Islet precursor cell (in vitro differentiated cells): ENCODE measurements at regions not wholly inside any gene's neighbourhood (a gene's known extent, or its start where the extent isn't known, plus 50 kb on each side); places are given as distances from the start of the nearest gene placed in this dataset.
"Not testable (repeated sequence)": the region's sequence is repeated elsewhere in the genome, so short reads cannot be mapped to it uniquely, and the experiment has no call there.

Experiments used
- DNase-seq: peaks from one replicate; pipeline ENCODE4 v3.0.0-alpha.2; 2018

GRCh38 chr18:34491719-34492118 is 218.4 kb upstream of the DTNA start:
- no peak for DNase-seq

- no peak for DNase-seq
These were observed 217.4 kb upstream of the DTNA start for GRCh38 chr18:34492652-34493051.

GRCh38 chr18:34493099-34493544 is 217.0 kb upstream of the DTNA start:
- peak; percentile 90 for DNase-seq

- peak; percentile 73 for DNase-seq
These were observed 216.3 kb upstream of the DTNA start for GRCh38 chr18:34493566-34494358.

GRCh38 chr18:34494359-34494696 is 215.8 kb upstream of the DTNA start:
- peak; percentile 67 for DNase-seq

- DNase-seq: no peak
These were observed 214.6 kb upstream of the DTNA start for GRCh38 chr18:34495506-34495905.

- DNase-seq: no peak
These were observed 208.5 kb upstream of the DTNA start for GRCh38 chr18:34501553-34501952.

- DNase-seq: no peak
These were observed 203.9 kb upstream of the DTNA start for GRCh38 chr18:34506198-34506597.

GRCh38 chr18:34509163-34509562 is 200.9 kb upstream of the DTNA start:
- no peak for DNase-seq

GRCh38 chr18:34509879-34510586 is 200.1 kb upstream of the DTNA start:
- DNase-seq: no peak

GRCh38 chr18:34510926-34511325 is 199.2 kb upstream of the DTNA start:
- no peak for DNase-seq

- DNase-seq: no peak
These were observed 198.7 kb upstream of the DTNA start for GRCh38 chr18:34511435-34511834.

- DNase-seq: no peak
These were observed 198.2 kb upstream of the DTNA start for GRCh38 chr18:34511879-34512278.

GRCh38 chr18:34514238-34514637 is 195.9 kb upstream of the DTNA start:
- DNase-seq: no peak

GRCh38 chr18:34514957-34515356 is 195.1 kb upstream of the DTNA start:
- no peak for DNase-seq

- not testable (repeated sequence) for DNase-seq
These were observed 193.7 kb upstream of the DTNA start for GRCh38 chr18:34516355-34516754.

GRCh38 chr18:34516996-34517395 is 193.1 kb upstream of the DTNA start:
- DNase-seq: not testable (repeated sequence)

GRCh38 chr18:34521040-34521439 is 189.1 kb upstream of the DTNA start:
- no peak for DNase-seq

- no peak for DNase-seq
These were observed 187.5 kb upstream of the DTNA start for GRCh38 chr18:34522603-34523002.

GRCh38 chr18:34525244-34525643 is 184.9 kb upstream of the DTNA start:
- no peak for DNase-seq

- DNase-seq: no peak
These were observed 181.9 kb upstream of the DTNA start for GRCh38 chr18:34528177-34528576.

- no peak for DNase-seq
These were observed 180.5 kb upstream of the DTNA start for GRCh38 chr18:34529358-34530335.

- no peak for DNase-seq
These were observed 179.0 kb upstream of the DTNA start for GRCh38 chr18:34531110-34531509.
